ENCODE measurements at regions not wholly inside any gene's neighbourhood (a gene's known extent, or its start where the extent isn't known, plus 50 kb on each side); places are given as distances from the start of the nearest gene placed in this dataset.

- dilution Hi-C loops (cut with MboI; ENCODE audit: extremely low pct_ligation_motif_present, low sequenced_read_pairs) (no loop called here), intact Hi-C loops (cut with micrococcal nuclease) (no loop called here)
- no TSS peak for BruUV-seq (replicated peaks)
- Histone ChIP-seq H3K27me3 (ENCODE audit: control insufficient read depth in 2 of 2, insufficient read depth in 2 of 2, low read length in 2 of 2) (peaks cover 0 to 4% of the 10 kb centered on the region in 2 experiments), H3K9ac (replicated peaks; ENCODE audit: extremely low read depth, insufficient read depth, low read length) (no peak overlapping the region), H3K36me3 (ENCODE audit: control insufficient read depth in 2 of 2, extremely low read depth in 1 of 2, insufficient read depth in 2 of 2, low read length in 2 of 2) (no peaks in the 10 kb centered on the region), H3K9me3 (replicated peaks; ENCODE audit: control insufficient read depth, insufficient read depth, low read length) (no peaks in the 10 kb centered on the region), H3K9me1 (replicated peaks; ENCODE audit: control insufficient read depth, extremely low read depth, insufficient read depth, low read length) (no peaks in the 10 kb centered on the region), H3K79me2 (ENCODE audit: control insufficient read depth, insufficient read depth, low read length) (no peaks in the 10 kb centered on the region), H4K20me1 (replicated peaks; ENCODE audit: control insufficient read depth, extremely low read depth, insufficient read depth, low read length) (no peaks in the 10 kb centered on the region), H3K4me3 (replicated peaks in 1 of 3; ENCODE audit: insufficient read depth in 1 of 3, low read depth in 1 of 3, low read length in 3 of 3) (no peak overlapping the region), H3K27ac (ENCODE audit: insufficient read depth, low read depth, low read length) (no peak overlapping the region), H3K4me2 (ENCODE audit: insufficient read depth, low read length) (no peak overlapping the region), H3K4me1 (ENCODE audit: control insufficient read depth, extremely low read depth, insufficient read depth, low read length) (peaks cover 25% of the 10 kb centered on the region), H2AFZ (ENCODE audit: low read depth, low read length) (no peak overlapping the region)
- ChIA-PET CTCF (no interaction called here), POLR2A (no interaction called here)
- no peak for DNase-seq (ENCODE audit: low read depth, low spot score)
- TF ChIP-seq GATA2 (IDR thresholded peaks at IDR 0.05; ENCODE audit: insufficient read depth, insufficient read length, low read depth, low read length) (no peak), EZH2 (IDR thresholded peaks at IDR 0.05; ENCODE audit: borderline replicate concordance, low read depth, low read length, severe bottlenecking) (no peak), POLR2A (IDR thresholded peaks at IDR 0.05; ENCODE audit: low read depth, low read length) (no peak), MYC (IDR thresholded peaks at IDR 0.05; ENCODE audit: low read depth, low read length) (no peak), POLR2AphosphoS5 (IDR thresholded peaks at IDR 0.05; ENCODE audit: insufficient read depth, low read depth, low read length) (no peak), JUN (IDR thresholded peaks at IDR 0.05; ENCODE audit: borderline replicate concordance, insufficient read depth, insufficient read length, low read depth) (no peak), FOS (IDR thresholded peaks at IDR 0.05; ENCODE audit: borderline replicate concordance, insufficient read depth, low read length) (no peak), CTCF (IDR thresholded peaks at IDR 0.05; ENCODE audit: extremely low read depth in 1 of 2, insufficient read depth in 1 of 2, low read depth in 1 of 2, low read length in 2 of 2) (no peak)
- TF ChIP-seq, protein P1, sequence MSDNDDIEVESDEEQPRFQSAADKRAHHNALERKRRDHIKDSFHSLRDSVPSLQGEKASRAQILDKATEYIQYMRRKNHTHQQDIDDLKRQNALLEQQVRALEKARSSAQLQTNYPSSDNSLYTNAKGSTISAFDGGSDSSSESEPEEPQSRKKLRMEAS (IDR thresholded peaks at IDR 0.05; ENCODE audit: insufficient read depth, insufficient read length), result no peak
- no peak for FAIRE-seq
Observed at GRCh38 chr7:114791771-114792170, 130.1 kb upstream of the MDFIC start.

Measured in endothelial cell of umbilical vein (primary cell).